ENCODE measurements at regions not wholly inside any gene's neighbourhood (a gene's known extent, or its start where the extent isn't known, plus 50 kb on each side); places are given as distances from the start of the nearest gene placed in this dataset.

DNA sequence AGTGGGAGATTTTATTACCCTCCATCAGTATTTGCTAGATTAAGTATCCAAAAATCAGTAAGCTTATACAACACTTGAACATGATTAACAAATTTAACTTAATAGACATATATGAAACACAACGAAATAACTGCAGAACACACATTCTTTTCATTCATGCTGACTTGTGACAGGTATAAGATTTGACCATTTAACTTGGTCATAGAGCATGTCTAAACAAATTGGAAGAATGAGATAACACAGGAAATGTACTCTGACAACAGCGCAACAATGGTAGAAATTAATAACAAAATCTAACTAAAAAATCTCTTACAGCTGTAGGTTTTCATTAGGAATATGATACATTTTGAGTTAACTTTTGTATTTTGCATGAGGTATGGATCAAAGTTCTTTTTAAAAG is 62.4 kb upstream of the TTLL7 start:
- Histone ChIP-seq H3K4me3 (no peak overlapping the region), H3K9me3 (no peaks in the 10 kb centered on the region), H3K36me3 (no peaks in the 10 kb centered on the region), H3K4me1 (no peaks in the 10 kb centered on the region), H3K27ac (no peak overlapping the region), H3K27me3 (no peaks in the 10 kb centered on the region)
- ATAC-seq (no peak), DNase-seq (no peak)
- 76 to 88% (median 82%) methylated on average over 2 of the region's 2 CpGs for WGBS, 4 donors
- TF ChIP-seq CTCF (IDR thresholded peaks at IDR 0.05): no peak
- no peak for TF ChIP-seq POLR2A (IDR thresholded peaks at IDR 0.05)
- intact Hi-C loops (cut with DNase I): no loop called here

DNA sequence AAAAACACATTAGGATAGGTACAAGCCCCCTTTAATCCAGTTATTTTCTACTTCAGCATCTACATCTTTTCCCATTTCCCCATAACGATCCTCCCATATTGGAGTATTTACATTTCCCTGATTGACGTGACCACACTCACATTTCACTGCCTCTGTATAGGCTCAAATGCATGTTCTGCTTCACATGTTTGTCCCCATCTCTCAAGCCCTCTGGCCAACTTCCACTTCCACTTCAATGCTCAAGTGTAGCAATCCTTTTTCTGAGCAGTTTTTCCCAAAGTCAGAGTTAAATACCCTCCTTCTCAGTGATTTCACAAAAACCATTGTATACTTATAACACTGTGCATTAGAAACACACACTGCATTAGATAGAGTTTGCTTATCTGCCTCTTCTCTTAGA is 61.8 kb upstream of the TTLL7 start:
- H3K36me3 ChIP-seq: no peaks in the 10 kb centered on the region
- H3K27ac ChIP-seq: no peak overlapping the region
- H3K27me3 ChIP-seq: no peaks in the 10 kb centered on the region
- TF ChIP-seq POLR2A (IDR thresholded peaks at IDR 0.05) (no peak), CTCF (IDR thresholded peaks at IDR 0.05) (no peak)
- intact Hi-C loops (cut with DNase I): no loop called here
- H3K4me1 ChIP-seq: no peaks in the 10 kb centered on the region
- no peak overlapping the region for H3K4me3 ChIP-seq
- DNase-seq (no peak), ATAC-seq (no peak)
- no peaks in the 10 kb centered on the region for H3K9me3 ChIP-seq
- WGBS, 4 donors: 60 to 73% (median 64%) methylated on average over 2 of the region's 2 CpGs

GRCh38 chr1:84048820-84049219 is 49.9 kb upstream of the TTLL7 start:
- Histone ChIP-seq H3K36me3 (no peaks in the 10 kb centered on the region), H3K27ac (no peak overlapping the region), H3K4me3 (no peak overlapping the region), H3K4me1 (no peaks in the 10 kb centered on the region), H3K9me3 (no peaks in the 10 kb centered on the region), H3K27me3 (no peaks in the 10 kb centered on the region)
- DNase-seq (no peak), ATAC-seq (no peak)
- TF ChIP-seq POLR2A (IDR thresholded peaks at IDR 0.05) (no peak), CTCF (IDR thresholded peaks at IDR 0.05) (no peak)
- intact Hi-C loops (cut with DNase I): no loop called here
- WGBS, 4 donors: 70 to 86% (median 77%) methylated on average over 2 of the region's 2 CpGs
